ENCODE measurements at regions not wholly inside any gene's neighbourhood (a gene's known extent, or its start where the extent isn't known, plus 50 kb on each side); places are given as distances from the start of the nearest gene placed in this dataset.

- DNase-seq: no peak
Observed at GRCh38 chr6:113635222-113635986, 221.7 kb upstream of the MARCKS start.

GRCh38 chr6:113636357-113636824, 220.8 kb upstream of the MARCKS start:
- DNase-seq: no peak

- DNase-seq: no peak
Observed at GRCh38 chr6:113640051-113640450, 217.1 kb upstream of the MARCKS start.

- no peak for DNase-seq
Observed at GRCh38 chr6:113642001-113642713, 215.0 kb upstream of the MARCKS start.

GRCh38 chr6:113642714-113643406, 214.3 kb upstream of the MARCKS start:
- no peak for DNase-seq

- DNase-seq: no peak
Observed at GRCh38 chr6:113643407-113643770, 213.8 kb upstream of the MARCKS start.

GRCh38 chr6:113644861-113645575, 212.1 kb upstream of the MARCKS start:
- peak; percentile 34 for DNase-seq

- no peak for DNase-seq
Observed at GRCh38 chr6:113645576-113645970, 211.6 kb upstream of the MARCKS start.

- no peak for DNase-seq
Observed at GRCh38 chr6:113645986-113646385, 211.2 kb upstream of the MARCKS start.

GRCh38 chr6:113646701-113647100, 210.4 kb upstream of the MARCKS start:
- no peak for DNase-seq

- peak; percentile 42 for DNase-seq
Observed at GRCh38 chr6:113647143-113647889, 209.8 kb upstream of the MARCKS start.

GRCh38 chr6:113648698-113649097, 208.4 kb upstream of the MARCKS start:
- DNase-seq: no peak

- DNase-seq: peak; percentile 58
Observed at GRCh38 chr6:113649276-113649675, 207.9 kb upstream of the MARCKS start.

- no peak for DNase-seq
Observed at GRCh38 chr6:113649880-113650609, 207.1 kb upstream of the MARCKS start.

- DNase-seq: no peak
Observed at GRCh38 chr6:113650610-113650979, 206.6 kb upstream of the MARCKS start.

- peak; percentile 39 for DNase-seq
Observed at GRCh38 chr6:113651120-113651519, 206.0 kb upstream of the MARCKS start.

- DNase-seq: peak; percentile 66
Observed at GRCh38 chr6:113651920-113652319, 205.2 kb upstream of the MARCKS start.

GRCh38 chr6:113653275-113653674, 203.9 kb upstream of the MARCKS start:
- DNase-seq: peak; percentile 55

- no peak for DNase-seq
Observed at GRCh38 chr6:113654396-113654795, 202.7 kb upstream of the MARCKS start.

GRCh38 chr6:113655761-113656160, 201.4 kb upstream of the MARCKS start:
- no peak for DNase-seq

GRCh38 chr6:113659762-113660404, 197.3 kb upstream of the MARCKS start:
- DNase-seq: no peak

Measured in MV-4-11 (cell line).